ENCODE measurements at regions not wholly inside any gene's neighbourhood (a gene's known extent, or its start where the extent isn't known, plus 50 kb on each side); places are given as distances from the start of the nearest gene placed in this dataset.

GRCh38 chr5:167812871-167813270, 478.6 kb upstream of the WWC1 start:
- no peak for DNase-seq

DNA sequence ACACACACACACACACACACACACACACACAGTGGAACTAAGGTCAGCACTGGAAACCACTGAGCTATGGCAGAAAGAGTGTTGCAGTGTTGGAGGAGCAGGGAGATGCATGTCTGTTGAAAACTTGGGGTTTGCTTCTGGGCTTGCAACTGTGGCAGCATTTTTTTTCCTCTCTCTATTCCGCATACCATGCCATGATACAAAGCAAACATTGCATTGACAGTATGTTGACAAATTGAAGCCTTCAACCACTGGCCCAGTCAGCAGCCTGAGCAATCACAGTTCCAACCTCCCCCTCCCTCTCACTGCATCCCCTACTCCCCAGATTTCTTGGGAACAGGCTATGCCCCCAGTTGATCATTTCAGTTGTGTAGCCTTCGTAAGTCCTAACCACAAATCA, 478.1 kb upstream of the WWC1 start:
- no peak for DNase-seq

DNA sequence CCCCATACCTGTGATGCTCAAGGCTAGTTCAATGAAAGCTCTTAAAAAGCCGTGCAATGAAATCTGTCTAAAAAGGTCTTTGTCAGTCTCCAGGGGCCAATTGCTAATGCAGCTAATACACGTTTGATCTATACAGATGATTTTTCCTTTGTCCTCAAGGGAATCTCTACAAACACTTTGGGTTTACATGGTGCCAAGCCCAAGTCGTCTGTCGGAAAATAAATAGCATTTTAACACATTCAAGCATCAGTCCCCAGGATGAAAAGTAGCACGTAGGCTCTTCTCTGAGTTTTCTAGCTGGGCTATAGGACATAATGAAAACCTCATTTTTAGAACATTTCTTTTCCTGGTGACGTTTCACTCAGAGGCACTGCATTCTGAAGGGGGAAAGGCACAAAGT, 477.4 kb upstream of the WWC1 start:
- DNase-seq, result no peak

DNA sequence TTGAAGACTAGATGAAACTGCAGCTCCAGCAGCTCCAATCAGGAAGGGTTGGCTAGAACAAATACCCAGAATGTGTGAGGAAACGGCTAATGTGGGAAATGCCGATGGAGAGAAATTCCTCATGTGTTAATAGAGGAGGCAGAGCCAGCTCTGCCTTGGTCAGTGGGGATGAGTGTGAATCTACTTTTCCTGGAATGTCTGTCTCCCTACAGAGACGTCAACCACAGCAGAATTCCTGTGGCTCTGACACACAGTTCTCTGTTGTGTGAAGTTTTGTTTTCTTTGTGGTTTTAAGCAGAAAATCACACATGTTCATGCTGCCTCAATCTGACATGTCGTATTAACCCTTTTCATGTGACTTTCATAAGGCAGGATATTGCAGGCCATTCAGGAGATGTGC, 476.6 kb upstream of the WWC1 start:
- DNase-seq, result no peak

GRCh38 chr5:167816354-167816753, 475.1 kb upstream of the WWC1 start:
- DNase-seq, result no peak

DNA sequence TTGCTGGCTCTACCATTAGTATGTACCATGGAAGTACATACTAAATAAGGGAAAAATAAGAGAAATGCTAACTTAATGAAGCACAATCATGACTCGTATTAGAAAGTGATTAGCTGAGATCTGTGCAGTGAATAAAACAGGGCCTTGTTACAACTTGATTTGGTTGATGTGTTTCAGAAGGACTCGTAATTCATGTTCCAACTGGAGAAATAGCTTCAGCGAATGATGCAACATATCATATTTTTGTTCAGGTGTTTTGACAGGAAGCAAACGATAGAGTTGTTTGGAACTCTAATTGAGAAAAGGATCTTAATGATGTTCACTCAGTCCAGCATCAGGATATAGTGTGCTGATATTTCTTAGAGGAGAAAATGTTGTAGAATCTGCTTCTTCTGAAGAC, 474.6 kb upstream of the WWC1 start:
- DNase-seq, result no peak

- DNase-seq, result no peak
These were observed 472.0 kb upstream of the WWC1 start for GRCh38 chr5:167819406-167819805.

- no peak for DNase-seq
These were observed 471.1 kb upstream of the WWC1 start for GRCh38 chr5:167820101-167820990.

GRCh38 chr5:167821151-167821550, 470.3 kb upstream of the WWC1 start:
- no peak for DNase-seq

- no peak for DNase-seq
These were observed 469.8 kb upstream of the WWC1 start for GRCh38 chr5:167821669-167822068.

DNA sequence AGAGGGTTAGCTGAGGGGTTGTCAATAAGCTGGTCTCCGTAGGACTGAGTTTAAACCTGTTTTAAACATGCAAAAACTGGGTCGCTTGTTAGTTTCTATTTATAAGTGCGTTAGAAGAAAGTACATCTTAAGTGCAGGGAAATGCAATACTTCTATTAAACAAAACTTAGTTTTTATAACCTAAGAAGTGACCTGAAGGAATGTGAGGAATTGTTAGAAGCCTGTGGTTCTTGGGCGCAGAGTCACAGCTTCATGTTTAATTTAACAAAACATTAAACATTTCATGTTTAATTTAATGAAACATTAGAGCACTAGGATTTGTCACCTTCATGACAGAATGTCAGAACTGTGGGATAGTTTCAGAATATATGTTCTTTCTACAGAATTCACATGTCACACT, 469.2 kb upstream of the WWC1 start:
- DNase-seq, result no peak

DNA sequence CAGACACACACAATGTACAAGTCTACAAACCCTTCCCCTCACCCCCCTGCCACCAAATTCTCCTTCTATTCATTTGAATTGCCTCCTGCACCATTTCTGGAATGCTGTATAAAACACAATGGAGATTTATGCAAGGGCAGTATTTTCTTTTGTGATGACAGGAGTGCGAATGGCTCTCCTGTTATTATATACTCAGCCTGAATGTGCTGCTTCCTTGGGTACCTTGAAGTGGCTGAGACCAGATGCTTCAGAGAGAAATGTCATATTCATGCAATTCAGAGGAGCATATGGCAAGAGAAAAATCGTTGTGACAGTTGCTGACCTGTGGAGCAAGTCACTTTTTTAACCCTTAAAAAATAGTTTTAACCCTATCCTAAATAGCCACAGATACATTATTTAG, 468.0 kb upstream of the WWC1 start:
- no peak for DNase-seq

- no peak for DNase-seq
These were observed 463.7 kb upstream of the WWC1 start for GRCh38 chr5:167827766-167828165.

GRCh38 chr5:167831754-167832504, 459.5 kb upstream of the WWC1 start:
- no peak for DNase-seq

DNA sequence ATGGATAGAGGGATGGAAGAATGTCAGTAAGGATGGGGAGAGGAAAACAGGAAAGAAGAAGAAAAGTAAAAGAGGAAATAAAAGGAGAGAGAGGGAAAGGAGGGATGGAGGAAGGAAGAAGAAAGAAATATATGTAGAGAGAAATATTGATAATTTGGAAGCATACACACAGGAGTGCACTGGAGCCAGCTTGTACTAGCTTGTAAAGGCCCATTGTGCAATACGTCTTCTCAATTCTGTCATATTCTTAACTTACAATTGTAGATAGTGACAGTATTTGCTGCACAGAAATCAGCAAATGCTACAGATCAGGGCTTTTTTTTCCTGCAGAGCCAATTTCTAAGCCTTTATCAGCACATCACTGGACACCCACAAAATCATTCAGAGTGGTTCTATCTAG, 458.8 kb upstream of the WWC1 start:
- DNase-seq, result no peak

DNA sequence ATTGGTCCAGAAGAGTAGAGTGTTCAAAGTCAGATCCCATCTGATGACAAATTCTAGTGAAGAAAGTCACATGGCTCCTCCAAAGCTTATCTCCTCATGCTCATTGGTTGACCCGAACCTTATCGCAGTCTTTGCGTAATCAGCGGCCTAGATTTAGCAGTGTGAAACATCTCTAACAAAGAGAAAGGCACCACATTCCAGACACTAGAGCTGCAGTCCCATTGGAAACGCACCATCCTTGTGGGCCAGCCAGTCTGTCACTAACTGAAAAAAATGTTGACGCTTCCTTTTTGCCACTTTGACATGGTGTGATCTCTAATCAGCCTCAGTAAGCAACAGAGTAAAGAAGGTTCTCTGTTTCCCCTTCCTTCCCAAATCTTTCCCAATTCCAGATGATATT, 458.0 kb upstream of the WWC1 start:
- DNase-seq, result no peak

DNA sequence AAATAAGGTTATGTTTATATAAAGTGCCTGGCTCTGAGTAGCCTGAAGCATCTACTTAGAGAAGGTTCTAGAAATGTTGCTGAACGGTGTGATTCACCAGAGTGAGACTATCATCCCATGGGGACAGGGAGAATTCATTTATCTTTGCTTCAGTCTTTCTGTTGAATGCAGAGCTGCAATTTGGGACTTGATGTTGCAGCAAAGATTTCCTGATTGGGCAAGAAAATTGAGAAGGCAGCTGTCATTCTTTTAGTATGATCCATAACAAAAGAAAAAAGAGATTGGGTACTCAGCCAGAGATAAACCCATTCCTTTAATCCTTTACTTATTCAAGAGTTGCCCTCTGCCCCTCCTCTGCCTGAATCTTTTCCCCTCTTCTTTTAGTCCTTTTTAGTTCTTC, 456.3 kb upstream of the WWC1 start:
- no peak for DNase-seq

DNA sequence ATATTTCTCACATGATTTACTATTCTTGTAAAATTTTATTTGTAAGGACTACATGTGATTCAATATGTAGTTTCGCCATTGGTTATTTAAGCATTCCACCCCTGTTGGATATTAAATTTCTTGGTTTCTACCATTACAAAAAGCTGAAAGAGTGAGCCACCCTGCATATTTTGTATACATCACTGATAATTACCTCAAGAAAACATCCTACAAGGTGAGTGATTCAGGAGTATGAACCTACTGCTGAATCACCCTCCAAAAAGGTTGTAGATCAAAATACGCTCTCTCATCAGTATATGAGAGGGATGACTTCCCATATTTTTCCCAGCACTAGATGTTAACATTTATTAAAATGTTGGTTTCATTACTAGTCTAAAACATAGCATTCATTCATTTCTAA, 454.3 kb upstream of the WWC1 start:
- DNase-seq, result no peak

DNA sequence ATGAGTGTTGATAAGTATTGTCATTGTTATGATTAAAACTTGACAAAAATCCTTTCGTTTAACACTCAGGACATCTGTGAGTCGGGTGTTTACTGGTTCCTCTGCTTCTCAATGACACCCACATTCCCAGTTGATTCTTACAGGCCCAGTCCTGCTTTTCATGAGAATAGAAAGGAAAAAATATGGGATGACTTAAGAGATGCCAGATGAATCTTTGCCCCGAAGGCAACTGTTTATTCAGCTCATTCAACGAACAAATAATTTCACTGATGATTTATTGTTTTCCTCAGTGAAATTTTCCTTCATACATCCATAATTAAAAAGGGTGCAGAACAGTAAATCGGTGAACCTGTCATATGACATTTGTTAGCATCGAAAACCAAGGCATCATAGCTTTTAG, 452.4 kb upstream of the WWC1 start:
- no peak for DNase-seq

DNA sequence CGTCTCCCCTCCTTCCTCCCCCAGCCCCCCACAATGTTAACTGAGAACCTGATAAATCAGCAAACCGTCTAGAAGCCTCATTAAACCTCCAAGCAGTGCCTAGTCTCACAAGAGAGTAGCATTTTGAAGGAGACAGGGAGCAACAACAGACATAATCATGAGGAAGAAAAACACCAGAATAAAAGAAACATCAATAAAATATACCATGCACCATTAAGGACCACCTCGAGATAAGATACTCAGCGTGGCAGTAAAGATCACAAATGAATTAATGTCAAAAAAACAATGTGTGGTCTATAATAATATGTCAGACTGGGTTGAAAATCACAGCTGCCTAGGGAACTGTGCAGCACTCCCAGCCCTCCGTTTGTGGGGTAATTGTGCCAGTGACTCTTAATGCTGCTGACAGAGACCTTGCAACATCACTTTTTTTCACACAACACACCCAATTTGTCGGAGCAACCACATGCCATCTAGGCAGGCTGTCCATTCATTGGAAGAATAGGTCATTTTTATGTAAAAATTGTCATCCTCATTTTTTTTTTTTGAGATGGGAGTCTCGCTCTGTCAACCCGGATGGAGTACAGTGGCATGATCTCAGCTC, 450.8 kb upstream of the WWC1 start:
- no peak for DNase-seq

DNA sequence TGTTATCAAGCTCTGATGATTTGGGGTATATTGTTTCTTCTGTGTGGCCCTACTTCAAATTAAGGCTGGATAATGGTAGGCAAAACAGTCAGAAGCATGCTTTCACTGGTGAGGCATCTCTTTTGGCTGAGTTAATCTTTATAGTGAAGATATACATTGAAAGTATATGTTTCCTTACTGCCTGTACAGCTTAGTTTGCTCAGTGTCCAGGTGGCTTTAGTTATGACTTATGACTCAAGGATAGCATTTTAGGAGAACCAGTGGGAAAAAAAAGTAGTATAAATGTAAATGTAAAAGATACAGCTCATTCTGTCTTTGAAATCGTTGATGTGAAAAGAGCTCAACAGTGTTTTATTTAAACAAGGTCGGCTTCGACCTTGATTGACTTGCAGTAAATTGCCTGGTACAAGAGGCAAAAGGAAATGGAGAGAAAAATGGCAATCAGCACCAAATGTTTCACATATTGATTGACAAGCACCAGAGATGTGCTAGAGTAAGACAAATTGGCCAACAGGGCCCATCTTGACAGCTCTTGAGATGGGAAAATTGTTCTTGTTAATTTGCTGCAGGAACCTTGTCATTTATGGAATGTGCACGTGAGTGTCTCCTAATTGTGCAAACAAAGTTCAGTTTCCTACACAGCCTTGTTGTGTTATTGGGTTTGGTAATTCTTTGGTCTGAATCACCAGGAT, 447.4 kb upstream of the WWC1 start:
- no peak for DNase-seq

DNA sequence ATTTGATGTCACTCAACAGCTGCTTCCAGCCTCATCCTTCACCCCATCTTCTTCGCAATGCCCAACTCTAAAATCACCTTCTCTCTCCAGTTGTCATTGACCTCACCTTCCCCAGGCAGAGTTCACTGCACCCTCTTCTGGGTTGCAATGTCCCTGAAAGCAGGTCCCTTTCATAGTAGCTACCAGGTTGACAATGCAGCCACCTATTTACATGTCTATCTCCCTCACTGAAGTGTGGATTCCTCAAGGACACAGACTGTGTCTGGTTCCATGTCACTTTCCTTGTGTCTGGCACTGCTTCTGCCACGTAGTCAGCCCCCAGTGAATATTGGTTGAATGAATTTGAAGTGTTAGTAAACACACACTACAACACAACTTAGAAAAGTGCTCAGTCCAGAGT, 445.5 kb upstream of the WWC1 start:
- no peak for DNase-seq

DNA sequence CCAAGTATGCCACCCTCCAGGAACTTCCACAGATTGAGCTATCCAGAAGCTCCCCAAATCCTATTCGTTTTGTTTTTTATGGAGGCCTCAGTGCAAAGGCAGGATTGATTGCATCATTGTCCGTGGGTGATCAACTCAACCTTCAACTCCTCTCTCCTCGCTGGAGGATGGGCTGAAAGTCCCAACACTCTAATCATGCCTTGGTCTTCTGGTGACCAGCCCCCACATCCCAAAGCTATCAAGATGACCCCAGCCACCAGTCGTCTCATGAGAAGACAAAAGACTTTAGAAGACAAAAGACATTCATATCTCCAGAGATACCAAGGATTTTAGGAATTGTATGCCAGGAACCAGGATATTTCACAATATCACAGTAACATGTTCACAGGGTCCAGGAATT, 441.6 kb upstream of the WWC1 start:
- DNase-seq, result no peak
